ENCODE measurements at regions not wholly inside any gene's neighbourhood (a gene's known extent, or its start where the extent isn't known, plus 50 kb on each side); places are given as distances from the start of the nearest gene placed in this dataset.

DNA sequence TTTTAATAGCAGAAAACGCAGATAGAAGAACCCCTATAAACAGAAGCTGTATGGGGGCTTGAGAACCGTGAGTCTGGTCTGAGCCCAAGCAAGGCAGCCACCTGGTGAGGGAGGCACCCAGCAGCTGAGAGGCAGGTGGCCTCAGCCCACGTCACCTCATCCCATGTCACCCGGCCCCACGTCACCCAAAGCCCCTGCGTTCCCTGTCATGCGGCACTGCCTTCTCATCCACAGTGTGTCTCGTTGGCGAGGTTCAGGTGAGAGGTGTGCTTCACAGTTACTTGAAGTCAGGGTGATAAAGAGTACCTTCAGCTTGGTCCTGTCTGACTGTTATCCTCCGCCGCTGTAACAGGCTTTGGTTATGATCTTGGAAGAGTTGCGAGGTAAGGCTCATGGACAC lies 80.6 kb upstream of the IRX4 start:
- DNase-seq (ENCODE audit: low spot score), result no peak
- TF ChIP-seq CTCF (IDR thresholded peaks at IDR 0.05; ENCODE audit: extremely low read depth, missing control alignments), result no peak

- no peak for TF ChIP-seq CTCF (IDR thresholded peaks at IDR 0.05; ENCODE audit: extremely low read depth, missing control alignments)
These were observed 80.1 kb upstream of the IRX4 start for GRCh38 chr5:1962619-1963355.

GRCh38 chr5:1961952-1962595 lies 79.3 kb upstream of the IRX4 start:
- DNase-seq (ENCODE audit: low spot score), result no peak
- no peak for TF ChIP-seq CTCF (IDR thresholded peaks at IDR 0.05; ENCODE audit: extremely low read depth, missing control alignments)

More at GRCh38 chr5:1962619-1963355, 80.1 kb upstream of the IRX4 start:
- DNase-seq (ENCODE audit: low spot score), result no peak

DNA sequence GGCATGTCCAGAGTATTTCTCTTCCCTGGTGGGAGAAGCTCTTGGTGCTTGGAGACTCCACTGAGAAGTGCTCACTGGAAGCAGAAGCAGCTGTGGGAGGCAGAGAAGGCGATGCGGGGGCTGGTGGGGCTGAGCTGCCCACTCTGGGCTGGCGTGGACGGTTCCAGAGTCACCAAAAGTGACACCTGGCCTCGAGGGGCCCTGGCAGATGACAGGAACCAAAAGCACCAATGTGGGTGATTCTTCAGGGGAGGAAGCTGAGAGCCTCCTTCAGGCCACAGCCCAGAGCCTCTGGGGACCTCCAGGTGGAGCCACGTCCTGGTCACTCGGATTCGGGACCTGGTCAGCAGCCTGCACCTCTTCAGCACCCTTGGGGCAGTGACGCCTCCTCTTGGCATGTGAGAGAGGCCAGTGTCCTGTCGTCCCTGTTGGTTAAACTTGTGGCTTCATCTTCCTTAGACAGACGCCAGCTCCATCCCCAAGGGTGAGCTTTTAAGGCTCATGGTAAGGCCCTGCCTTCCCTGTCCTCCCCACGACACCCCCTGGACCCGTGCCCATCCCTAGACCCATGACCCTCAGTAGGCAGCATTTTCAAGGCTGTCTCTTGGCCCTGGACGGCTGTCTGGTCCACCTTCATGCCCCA lies 78.7 kb upstream of the IRX4 start:
- DNase-seq (ENCODE audit: low spot score), result no peak

DNA sequence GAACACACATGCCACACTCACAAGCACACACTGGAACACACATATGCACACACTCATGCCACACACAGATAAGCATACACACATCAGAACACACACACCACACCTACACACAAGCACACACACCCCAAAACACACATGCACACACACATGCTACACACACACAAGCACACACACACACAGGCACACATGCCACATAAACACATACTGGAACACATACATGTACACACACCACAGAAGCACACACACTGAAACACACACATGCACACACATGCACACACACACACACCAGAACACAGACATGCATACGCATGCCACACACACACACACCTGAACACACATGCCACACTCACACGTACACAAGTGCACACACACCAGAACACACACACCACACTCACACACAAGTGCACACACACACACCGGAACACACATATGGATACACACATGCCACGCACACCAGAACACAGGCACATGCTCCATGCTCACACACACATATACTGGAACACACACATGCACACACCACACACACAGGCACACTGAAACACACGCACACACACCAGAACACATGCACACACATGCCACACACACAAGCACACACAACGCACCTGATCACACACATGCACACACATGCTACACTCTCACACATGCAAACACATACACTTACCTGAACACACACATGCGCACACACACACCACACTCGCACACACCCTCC lies 78.0 kb upstream of the IRX4 start:
- no peak for DNase-seq (ENCODE audit: low spot score)
- TF ChIP-seq CTCF (IDR thresholded peaks at IDR 0.05; ENCODE audit: extremely low read depth, missing control alignments), result no peak

More for the DNA sequence above, 78.7 kb upstream of the IRX4 start:
- no peak for TF ChIP-seq CTCF (IDR thresholded peaks at IDR 0.05; ENCODE audit: extremely low read depth, missing control alignments)

DNA sequence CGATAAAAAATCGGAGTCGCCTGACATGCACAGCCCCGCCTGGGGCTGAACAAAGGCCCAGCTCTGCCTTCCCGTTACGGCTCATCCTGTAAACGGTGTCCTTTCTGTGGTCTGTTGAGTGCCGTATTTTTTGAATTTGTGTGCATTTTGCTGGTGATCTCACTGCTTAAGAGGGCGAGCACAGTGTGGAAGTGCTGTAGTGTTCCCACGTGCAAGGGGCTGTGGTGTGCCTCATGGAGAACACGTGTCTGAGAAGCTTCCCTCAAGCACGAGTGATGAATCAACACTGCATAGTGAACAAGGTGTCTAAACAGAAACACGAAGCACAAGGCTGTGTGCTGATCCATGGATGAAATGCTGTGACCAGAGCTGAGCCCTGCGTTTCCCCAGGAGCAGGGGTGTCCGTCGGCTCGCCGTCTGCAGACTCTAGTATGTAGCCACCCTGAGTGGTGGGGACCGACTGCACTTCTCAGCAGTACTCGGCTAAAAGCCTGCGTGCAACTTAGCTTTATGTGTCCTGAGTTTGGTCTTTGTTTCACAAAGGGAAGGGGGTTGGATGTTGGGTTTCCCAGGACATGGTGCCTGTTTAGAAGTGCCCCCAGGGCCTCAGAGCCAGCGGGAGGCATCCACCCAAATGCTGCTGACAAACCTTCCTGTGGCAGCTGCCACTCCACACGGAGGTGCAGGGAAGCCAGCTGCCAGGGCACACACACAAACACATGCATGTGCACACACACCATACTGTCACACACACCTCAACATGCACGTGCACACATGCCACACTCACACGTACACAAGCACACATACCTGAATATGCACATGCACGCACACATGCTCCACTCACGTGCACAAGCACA lies 77.2 kb upstream of the IRX4 start:
- no peak for TF ChIP-seq CTCF (IDR thresholded peaks at IDR 0.05; ENCODE audit: extremely low read depth, missing control alignments)

More for the DNA sequence above, 77.2 kb upstream of the IRX4 start:
- no peak for DNase-seq (ENCODE audit: low spot score)

Measured in GM20000 (cell line).